COLO829 (cell line): ENCODE measurements at regions not wholly inside any gene's neighbourhood (a gene's known extent, or its start where the extent isn't known, plus 50 kb on each side); places are given as distances from the start of the nearest gene placed in this dataset.

ENCODE experiments used
- DNase-seq: peaks from one replicate; pipeline ENCODE4 v3.0.0; 2012; ENCODE audit warnings: low spot score

DNA sequence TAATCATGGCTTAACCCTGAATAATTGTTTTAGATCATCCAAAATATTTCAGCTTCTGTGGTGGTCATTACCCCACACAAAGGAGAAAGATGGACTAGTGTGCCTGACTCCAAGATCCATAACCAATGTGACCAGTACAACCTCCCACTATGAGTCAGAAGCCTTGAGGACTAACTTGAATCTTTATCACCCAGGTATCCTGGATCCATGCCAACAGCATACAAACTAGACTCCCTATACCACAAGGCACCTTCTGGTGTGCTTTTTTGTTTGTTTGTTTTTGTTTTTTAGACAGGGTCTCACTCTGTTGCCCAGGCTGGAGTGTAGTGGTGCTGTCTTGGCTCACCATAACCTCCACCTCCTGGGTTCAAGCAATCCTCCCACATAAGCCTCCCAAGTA, 317.7 kb downstream of the VPS13C start:
- no peak for DNase-seq

DNA sequence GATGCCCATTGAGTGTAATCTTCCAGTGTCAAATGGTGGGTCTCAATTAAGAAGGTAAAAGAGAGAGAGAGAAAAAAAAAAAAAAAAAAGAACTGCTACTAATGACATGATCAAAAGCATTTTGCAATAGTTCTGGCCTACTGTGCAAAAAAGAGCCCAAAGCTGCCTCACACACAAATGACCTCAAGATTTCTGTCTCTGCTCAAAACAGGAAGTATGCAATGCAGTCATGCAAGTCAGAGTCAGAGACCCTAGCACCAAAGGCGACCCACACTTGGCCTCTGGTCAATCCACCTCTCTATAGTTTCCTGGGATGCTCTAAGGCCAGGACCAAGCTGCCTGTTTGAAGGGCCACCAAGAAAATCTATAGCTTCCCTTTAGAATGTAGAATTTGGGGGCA, 323.5 kb downstream of the VPS13C start:
- DNase-seq: no peak

DNA sequence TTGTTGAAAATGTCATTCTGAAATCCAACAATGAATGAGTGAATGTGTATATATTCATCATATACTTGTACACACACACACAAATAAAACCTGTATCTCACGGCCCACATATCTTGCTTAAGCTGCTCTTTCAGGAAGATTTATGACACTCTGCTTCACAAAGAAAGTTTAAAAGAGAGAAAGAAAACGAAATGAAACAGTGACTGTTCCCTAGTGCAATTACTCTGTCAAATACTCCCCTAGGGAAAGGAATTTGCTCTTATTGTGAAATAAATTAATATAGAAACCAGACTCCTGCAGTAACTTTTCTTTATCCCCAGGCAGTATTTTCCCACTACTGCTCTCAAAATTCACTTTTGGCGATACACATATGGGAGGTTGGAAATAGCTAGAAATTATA, 329.1 kb downstream of the VPS13C start:
- DNase-seq: no peak

DNA sequence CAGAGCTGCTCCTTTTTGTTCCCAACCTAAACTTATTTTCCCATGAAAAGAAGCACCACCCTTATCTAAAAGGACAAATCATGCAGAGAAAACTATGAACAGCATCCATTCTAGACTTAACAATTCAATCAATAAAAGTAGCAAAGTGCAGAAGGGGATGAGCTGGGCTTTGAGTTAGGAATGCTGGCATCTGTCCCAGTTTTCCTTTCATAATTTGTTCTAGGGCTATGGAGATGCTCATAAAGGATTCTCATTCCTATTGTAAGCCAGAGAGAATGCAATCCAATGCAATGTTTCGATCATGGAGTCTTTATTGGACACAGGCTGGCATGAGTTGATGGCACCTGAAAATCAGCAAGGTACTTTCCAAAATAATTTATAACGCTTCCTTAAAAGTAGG, 330.6 kb downstream of the VPS13C start:
- no peak for DNase-seq

DNA sequence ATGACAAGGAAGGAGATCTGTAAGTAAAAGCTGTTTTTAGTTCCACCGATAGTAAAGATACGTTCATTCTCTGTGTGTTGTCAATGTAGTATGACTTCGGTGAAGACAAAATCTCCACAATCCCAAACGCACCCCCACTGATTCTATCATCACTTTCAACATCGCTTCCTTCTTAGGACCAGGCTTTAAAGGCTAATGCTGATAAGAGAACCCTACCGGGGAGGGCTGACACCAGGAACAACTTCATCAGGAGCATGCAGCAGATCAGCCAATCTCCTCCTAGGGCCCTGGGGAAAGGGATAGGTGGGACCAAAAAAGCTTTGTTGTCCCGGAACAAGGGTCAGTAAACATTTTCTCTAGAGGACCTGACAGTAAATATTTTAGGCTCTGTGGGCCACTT, 334.1 kb downstream of the VPS13C start:
- no peak for DNase-seq

DNA sequence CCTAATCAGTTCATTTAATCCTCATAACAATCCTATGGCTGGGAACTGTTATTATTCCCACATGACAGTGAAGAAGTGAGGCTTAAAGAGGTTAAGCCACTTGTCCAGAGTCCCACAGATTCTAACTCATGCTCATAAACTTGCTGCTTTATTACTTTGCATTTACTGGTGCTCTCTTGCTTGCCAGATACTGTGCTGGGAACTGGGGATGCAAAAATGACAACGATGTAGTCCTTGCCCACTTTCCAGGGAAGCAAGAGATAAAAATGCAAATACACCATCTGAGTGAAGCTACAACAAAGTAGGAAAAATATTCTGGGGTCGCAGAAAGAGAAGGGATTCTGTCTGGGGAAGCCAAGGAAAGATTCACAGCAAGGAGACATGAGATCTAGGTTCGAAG, 335.0 kb downstream of the VPS13C start:
- DNase-seq: no peak

DNA sequence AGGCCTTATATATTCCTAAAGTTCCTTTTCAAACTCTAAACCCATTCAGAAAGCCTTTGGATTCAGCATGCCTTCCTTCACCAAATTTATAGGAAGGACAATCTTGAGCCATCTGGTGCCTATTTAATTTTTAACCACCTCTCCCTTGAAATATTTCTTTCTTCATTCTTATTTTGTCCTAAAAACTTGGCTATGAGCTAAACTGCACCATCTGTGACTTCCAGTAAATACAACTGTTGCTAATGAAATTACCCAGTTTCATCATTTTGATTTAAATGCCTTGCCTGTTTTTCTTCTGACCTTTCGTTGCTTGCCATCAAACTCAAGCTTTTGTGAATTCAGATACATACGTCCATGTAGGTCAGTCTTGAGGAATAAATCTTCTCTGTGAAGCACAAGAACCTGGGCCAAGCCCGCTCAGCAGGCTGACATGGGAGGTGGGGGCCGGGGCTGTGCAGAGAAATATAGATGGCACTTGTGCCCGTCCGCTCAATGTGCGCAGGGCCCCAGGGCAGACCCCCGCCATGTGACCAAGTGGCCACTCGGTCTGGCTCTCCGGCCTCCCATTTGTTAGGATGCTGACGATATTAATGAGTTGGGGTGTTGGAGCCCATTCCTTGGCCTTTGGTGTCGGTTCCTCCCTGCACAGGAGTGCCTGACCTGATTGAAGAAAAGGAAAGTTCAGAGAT, 335.9 kb downstream of the VPS13C start:
- DNase-seq: no peak

DNA sequence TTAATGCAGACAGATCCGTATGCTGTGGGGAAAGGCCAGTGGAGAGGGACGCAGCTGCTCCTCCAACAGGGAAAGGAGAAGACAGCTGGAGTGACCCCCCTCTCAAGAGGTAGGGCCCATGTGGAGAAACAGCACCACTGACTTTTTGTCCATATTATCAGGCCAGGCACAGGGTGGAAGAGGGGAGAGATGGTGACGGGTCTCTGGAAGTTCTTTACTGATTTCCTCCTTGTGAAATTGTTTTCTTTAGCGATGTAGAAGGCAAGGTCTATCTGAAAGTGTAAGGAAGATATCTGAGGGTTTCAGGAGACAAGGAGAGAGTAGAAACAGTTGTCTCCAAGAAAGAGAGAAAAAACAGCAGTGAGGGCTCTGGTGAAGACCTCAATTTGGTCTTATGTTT, 338.8 kb downstream of the VPS13C start:
- DNase-seq: no peak

DNA sequence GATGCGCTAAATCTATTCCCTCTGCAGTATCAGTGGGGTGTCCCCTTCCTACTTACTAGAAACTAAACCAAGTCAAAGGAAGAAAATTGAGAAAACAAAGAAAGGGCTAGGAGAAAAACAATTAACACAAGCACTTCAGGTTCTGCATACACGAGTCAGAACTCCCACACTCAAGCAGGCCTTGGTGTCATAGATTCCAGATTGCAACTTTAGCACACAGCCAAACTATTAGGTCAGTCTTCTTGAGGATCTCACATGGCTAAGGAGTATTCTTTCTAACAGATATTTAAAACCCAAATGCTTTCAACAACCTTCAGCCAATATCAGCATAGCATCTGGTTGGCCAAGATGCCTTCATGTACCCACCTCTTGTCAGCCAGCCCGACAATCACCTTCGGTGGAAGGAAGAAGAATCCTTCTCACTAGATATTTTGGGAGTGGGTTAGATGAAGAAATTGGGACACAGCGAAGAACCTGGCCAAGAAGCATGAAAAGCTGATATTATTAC, 340.0 kb downstream of the VPS13C start:
- DNase-seq: no peak

DNA sequence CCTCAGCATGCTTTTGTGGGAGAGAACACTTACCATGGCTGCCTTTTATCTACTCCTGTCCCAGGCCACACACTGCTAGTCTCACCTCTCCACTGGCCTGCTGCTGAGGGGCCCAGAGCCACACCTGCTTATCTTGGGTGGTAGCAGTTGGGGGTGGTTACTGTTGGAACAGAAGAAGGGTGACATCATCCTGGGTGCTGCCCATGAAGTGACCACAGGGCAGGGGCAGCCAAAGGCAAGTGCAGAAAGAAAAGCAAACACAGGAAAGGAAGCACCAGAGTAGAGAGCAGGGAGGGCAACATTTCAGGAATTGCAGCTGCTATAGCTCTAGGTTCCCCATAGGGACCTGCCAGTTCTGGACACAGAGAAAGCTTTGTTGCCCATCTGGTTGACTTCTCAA, 345.2 kb downstream of the VPS13C start:
- DNase-seq: no peak

DNA sequence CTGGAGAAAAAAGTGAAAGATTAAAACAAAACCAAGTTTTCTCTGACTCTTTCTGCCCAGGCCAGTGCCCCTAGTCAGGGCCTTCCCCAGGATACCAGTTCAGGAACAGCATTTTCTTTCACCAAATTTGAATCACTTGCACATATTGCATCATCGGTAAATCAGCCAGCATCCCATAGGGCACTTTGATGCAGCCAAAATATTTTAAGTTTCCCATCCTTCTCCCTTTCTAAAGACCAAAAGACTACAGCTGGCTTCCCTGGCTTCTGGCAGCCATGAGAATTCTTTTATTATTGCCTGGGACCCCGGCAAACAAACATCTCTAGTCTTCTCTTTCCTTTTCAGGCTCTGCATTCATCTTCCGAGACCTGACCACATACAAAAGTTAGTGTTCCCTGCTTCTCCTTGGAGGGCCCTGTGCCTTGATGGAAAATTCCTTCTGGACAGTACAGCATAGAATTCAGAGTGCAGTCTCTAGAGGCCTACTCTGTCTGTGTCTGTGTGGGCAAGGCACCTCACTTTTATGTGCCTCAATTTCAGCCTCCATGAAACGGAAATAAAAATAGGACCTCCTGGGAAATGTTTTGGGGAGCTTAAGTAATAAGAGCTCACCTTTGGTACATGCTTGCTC, 348.0 kb downstream of the VPS13C start:
- DNase-seq: no peak

DNA sequence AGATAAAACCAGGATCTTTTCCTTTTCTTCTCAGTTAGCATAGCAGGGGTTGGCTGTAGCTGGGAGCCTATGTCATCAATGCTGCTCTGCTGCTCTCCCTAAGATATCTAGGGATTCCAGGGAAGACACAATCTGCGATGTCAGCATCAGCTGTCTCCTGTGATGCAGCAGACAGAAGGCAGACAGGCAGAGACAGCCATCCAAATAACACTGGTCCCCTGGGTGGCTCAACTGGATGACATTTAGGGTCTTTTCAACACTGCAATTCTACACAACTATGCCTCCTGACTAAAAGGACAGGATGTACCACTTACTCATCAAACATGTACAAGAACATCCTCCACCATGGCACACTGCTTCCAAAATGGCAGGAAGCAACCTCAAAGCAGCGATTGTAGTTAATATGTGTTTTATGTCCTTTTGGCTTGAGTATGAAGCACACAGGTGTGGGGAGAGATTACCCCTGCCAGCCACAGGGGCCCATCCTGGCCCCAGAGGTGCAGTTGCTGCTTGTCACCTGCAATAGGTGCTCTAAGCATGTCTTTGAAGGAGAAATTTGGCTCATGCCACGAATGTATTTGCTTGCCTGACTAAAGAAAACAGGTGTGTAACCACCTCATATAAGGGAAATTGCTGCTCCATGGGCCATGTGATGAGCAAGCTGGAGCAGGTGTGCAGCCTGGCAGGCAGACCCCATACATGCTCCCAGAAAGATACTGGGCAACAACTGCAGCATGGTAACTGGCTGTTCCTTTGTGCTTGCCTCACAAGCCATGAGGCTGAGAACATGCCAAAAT, 357.8 kb downstream of the VPS13C start:
- DNase-seq: no peak

DNA sequence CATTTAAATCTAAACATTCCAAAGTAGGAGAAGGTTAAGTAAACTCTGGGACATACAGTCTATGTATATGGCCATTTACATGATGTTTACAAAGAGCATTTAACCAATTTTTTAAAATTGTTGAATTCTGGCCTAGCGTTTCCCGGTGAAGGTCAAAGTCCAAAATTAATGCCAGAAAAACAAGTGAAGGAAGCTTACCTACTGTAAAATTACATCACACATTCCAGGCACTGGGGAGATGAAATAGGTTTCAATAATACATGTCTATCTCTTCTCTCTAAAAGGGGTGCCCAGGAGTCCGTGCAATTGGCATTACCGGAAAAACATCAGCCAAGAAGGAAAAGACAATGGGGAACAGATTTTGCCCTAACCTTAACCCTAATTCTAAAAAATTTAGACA, 358.8 kb downstream of the VPS13C start:
- DNase-seq: no peak

DNA sequence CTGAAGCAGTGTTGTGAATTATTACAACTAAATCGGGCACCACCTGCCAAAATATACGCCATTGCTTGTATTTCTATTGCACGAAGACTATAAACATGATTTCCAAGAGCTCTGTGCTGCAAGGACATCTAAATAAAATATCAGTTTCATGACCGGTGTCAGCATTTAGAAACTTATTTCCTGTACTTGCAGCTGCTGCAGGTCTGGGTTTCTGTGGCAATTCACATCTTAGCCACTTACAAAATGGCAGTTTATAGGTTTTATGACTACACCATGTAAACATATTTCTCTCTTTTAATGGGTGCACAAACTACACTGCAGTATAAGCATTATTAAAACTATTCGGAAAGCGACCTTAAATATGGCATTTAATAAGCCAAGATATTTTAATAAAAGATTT, 359.4 kb downstream of the VPS13C start:
- no peak for DNase-seq

DNA sequence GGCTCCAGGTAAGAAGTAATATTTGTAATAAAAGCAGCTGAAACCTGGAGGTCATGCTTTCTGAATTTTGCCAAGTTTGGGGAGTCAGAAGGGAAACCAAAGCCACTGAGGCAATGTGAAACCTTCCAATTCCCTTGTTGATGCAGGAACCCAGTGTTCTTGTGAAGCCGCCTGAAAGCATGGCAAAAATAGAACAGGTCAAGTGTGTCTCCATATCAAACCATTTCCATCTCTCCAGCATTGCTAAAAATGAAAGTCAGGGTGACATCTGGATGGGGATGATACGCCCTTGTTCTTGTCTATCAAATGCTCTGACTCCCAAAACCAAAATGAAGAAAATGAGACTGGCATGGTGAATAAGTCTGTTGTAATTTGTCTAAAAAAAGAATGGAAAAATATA, 362.5 kb downstream of the VPS13C start:
- DNase-seq: no peak

DNA sequence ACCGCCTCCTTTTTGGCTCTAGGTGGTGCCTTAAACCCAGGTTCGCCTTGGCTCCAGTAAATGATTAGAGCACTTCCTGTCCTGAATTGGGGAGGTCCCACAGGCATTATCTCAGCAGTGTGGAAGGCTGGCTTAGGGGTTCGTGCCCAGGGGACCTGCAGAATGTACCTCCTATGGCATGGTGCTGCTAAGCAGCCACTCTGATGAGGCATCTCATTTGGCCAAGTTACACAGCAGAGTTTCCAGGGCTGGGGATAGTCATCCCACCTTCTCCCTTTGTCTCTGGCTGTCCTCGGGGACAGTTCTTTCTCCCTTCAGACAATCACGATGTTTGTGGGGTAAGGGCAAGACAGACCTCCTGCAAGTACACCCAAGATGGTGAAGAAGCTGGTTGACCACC, 371.2 kb downstream of the VPS13C start:
- DNase-seq: no peak

DNA sequence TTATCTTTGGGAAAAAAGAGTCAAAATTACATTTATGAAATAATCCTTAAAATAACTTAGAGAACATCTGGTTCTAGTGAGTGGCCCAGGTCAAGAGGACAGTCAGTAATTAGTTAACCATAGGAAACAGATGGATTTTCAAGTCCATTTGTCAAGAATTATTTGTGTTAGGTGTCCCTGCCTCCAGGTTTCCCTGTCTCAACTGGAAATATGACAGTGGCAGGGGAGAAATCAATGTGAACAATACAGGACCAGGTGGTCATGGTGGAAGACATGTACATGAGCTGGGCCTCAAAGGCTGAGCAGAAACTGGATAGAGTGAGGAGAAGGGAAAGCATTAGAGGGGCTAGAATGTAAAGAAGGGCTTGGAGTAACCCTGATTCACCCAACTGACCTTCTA, 372.6 kb downstream of the VPS13C start:
- DNase-seq: no peak

DNA sequence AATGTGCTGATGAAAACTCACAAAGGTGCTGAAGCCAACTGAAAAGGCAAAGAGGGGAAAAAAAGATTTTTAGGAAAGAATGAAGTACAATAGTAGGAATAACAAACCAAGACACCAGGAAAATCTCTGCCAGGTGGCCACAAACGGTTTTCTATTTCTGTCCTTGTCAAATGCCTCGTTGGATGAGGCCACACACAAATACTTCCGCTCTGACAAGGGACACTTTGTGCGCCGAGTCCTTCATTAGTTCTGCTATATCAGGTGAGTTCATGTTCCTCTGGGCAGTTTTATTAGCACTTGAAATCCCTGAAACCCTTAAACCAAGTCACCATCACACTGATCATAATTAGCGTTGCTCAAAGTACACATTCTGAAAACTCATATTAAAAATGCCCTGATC, 373.1 kb downstream of the VPS13C start:
- DNase-seq: no peak

DNA sequence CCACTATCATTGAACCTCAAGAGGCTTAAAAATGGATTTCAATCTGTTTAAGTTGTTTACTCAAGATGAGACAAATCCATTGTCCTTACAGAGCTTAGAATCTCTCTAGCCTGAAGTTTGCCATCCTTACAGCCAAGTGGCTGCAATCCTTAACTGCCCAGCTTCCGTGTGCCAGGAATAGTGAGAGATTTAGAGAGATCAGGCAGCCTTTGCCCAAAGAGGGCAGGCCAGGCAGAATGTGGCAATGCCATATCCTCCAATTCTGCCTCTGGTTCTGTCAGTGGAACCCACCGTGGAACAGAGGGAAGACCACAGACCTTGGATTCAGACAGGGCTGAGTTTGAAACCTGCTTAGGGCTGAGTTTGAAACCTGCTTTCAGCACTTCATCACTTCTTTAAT, 374.3 kb downstream of the VPS13C start:
- DNase-seq: no peak

DNA sequence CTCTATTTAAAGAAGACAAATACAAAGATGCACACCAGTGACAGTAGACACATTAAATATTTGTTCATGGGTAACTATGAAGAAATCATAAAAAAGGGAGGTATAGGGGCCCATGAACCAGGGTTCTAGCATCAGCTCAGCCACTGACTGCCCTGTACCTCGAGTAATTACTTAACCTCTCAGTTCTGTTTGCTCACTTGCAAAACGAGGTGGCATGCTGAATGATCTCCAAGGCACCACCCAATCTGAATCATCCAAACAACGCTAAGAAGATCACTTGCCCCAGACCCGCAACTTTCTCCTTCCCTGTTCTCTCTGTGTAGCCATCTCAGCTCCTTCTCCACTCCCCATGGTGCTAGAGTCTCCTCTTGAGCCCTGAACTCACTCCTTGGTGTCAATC, 374.7 kb downstream of the VPS13C start:
- DNase-seq: no peak

DNA sequence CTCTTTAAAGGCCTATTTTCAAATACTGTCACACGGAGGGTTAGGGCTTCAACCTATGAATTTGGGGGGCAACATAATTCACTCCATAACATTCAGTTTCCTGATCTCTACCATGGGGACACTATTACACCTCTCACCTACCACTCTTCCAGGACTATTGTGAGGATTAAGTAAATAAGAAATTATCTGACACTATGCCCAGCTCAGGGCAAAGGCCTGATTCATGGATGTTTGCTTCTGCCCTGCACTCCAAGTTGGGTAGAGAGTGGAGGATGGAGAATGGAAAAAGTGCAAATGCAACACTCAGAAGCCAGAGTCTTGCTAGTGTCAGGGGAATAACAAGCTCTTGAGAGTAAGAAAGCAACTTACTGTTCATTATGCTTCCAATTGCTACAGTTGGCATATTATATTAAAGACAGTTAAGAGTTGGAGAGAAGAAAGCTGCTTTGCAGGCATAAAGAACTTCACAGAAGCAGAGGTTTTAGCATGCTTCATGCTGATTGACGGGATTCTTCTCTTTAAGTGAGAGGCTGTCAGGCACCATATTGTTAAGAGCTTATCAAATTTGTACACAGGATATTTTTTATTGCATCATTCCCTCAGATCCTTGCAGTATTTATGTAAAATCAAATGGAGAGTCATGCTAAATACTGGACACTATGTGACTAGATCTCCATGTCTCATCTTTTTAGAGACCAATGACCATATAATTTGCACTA, 375.3 kb downstream of the VPS13C start:
- DNase-seq: no peak

DNA sequence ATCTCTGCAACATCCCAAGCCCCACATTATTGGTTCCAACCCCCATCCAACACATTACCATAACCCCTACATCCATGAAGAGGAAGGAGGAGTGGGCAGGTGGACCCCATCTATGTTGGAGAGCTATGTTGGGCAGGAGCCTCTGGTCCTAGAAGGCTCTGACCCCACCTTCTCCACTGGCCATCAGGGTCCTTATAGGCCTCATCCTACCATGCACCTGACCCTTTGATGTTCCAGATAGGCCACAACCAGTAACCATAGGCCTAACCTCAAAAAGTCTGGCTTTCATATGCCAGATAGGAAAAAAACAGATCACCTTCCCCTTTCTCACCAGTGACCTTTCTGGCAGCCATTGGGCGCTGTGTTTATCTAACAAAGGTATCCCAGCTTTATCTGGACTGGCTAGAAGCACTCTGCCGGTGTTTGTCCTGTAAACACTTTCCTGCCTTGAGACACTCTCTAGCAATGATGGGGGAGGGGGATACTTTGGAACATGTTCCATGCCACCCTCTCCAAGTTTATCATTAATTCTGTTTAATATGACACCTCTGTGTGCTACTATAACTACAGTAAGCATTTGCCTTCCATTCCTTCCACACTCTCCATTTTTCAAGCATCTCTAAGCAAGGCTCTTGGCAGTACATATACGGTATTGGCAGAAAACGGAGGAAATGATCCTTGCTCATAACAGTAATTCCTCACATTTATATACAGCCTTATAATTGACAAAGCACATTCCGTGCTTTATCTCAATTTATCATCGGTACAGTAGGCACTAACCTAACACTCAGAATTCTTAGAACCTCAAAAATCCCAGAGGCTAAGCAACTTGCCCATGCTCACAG, 377.1 kb downstream of the VPS13C start:
- no peak for DNase-seq
